ENCODE measurements at regions not wholly inside any gene's neighbourhood (a gene's known extent, or its start where the extent isn't known, plus 50 kb on each side); places are given as distances from the start of the nearest gene placed in this dataset.

GRCh38 chr11:15630896-15631295 is 516.2 kb downstream of the INSC start:
- intact Hi-C loops (cut with DNase I), result no loop called here

GRCh38 chr11:15635521-15635920 is 520.8 kb downstream of the INSC start:
- no peaks in the 10 kb centered on the region for H3K9me3 ChIP-seq (replicated peaks in 1 of 3)
- intact Hi-C loops (cut with DNase I), result no loop called here
- H3K27ac ChIP-seq, result no peak overlapping the region
- no peak for TF ChIP-seq POLR2A (IDR thresholded peaks at IDR 0.05)
- TF ChIP-seq, protein P1, sequence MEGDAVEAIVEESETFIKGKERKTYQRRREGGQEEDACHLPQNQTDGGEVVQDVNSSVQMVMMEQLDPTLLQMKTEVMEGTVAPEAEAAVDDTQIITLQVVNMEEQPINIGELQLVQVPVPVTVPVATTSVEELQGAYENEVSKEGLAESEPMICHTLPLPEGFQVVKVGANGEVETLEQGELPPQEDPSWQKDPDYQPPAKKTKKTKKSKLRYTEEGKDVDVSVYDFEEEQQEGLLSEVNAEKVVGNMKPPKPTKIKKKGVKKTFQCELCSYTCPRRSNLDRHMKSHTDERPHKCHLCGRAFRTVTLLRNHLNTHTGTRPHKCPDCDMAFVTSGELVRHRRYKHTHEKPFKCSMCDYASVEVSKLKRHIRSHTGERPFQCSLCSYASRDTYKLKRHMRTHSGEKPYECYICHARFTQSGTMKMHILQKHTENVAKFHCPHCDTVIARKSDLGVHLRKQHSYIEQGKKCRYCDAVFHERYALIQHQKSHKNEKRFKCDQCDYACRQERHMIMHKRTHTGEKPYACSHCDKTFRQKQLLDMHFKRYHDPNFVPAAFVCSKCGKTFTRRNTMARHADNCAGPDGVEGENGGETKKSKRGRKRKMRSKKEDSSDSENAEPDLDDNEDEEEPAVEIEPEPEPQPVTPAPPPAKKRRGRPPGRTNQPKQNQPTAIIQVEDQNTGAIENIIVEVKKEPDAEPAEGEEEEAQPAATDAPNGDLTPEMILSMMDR (IDR thresholded peaks at IDR 0.05), result no peak
- DNase-seq, result no peak
- no peaks in the 10 kb centered on the region for H3K4me1 ChIP-seq (replicated peaks in 1 of 2)
- no peaks in the 10 kb centered on the region for H3K27me3 ChIP-seq
- 79 to 86% (median 80%) methylated on average over 2 of the region's 2 CpGs for WGBS, 4 donors
- H3K4me3 ChIP-seq, result no peak overlapping the region
- no peaks in the 10 kb centered on the region for H3K36me3 ChIP-seq (replicated peaks in 1 of 2)

More at GRCh38 chr11:15630896-15631295, 516.2 kb downstream of the INSC start:
- H3K27ac ChIP-seq, result no peak overlapping the region
- DNase-seq, result no peak
- no peaks in the 10 kb centered on the region for H3K36me3 ChIP-seq (replicated peaks in 1 of 2)
- H3K9me3 ChIP-seq (replicated peaks in 1 of 3), result no peaks in the 10 kb centered on the region
- no peaks in the 10 kb centered on the region for H3K4me1 ChIP-seq (replicated peaks in 1 of 2)
- WGBS, 4 donors, result 72 to 93% (median 90%) methylated on average over 2 of the region's 2 CpGs
- H3K27me3 ChIP-seq, result no peaks in the 10 kb centered on the region
- TF ChIP-seq, protein P1 (IDR thresholded peaks at IDR 0.05), result no peak
- TF ChIP-seq POLR2A (IDR thresholded peaks at IDR 0.05), result no peak
- H3K4me3 ChIP-seq, result no peak overlapping the region

DNA sequence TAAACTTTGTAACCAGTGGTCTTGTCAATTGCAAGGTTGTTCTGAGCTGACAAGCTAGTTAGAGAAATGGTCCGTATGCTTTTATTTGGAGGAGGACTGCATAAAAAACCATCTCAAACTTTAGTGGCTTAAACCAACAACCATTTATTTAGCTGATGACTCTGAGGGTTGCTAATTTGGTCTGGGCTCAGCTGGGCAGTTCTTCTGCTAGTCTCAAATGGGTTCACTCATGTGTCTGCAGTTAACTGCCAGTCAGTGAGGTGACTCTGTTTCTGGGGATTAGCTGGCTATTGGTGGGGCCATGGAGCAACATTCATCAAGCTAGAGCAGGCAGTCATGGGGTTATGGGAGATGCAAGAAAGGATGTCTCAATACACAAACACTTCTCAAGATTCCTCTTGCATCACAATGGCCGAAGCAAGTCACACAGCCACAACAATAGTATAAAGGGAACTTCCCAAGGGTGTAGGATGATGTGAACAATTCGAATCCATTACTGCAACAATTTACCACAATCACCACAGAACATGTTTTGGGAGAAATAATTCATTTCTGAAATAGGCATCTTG is 521.9 kb downstream of the INSC start:
- intact Hi-C loops (cut with DNase I), result no loop called here
- Histone ChIP-seq H3K4me3 (no peak overlapping the region), H3K4me1 (replicated peaks in 1 of 2) (no peaks in the 10 kb centered on the region), H3K9me3 (replicated peaks in 1 of 3) (no peaks in the 10 kb centered on the region), H3K36me3 (replicated peaks in 1 of 2) (no peaks in the 10 kb centered on the region), H3K27me3 (no peaks in the 10 kb centered on the region), H3K27ac (no peak overlapping the region)
- 59 to 78% (median 72%) methylated on average over 3 of the region's 3 CpGs for WGBS, 4 donors
- TF ChIP-seq, protein P1 (IDR thresholded peaks at IDR 0.05), result no peak
- TF ChIP-seq POLR2A (IDR thresholded peaks at IDR 0.05), result no peak
- no peak for DNase-seq

DNA sequence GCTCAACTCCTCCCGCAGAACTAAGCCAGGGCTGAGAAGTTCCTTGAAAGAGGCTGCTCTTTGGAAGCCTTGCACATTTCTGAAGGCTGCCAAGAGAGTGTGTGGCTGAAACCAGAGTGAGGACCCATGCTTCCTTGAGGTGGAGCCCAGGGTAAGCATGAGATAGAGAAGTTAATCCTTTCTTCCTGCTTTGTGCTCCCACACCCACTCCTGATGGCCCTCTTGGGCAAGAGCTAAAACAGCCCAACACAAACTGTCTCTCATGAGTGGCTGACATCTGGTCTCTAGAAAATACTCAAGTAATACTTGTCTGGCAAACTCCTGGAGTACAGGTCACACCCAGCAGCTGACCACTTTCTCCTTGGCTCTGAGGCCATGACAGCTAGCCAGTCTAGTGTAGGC is 523.7 kb downstream of the INSC start:
- intact Hi-C loops (cut with DNase I), result no loop called here
- Histone ChIP-seq H3K4me1 (replicated peaks in 1 of 2) (no peaks in the 10 kb centered on the region), H3K36me3 (replicated peaks in 1 of 2) (no peaks in the 10 kb centered on the region), H3K27ac (no peak overlapping the region), H3K9me3 (replicated peaks in 1 of 3) (no peaks in the 10 kb centered on the region), H3K27me3 (no peaks in the 10 kb centered on the region), H3K4me3 (no peak overlapping the region)
- no peak for TF ChIP-seq POLR2A (IDR thresholded peaks at IDR 0.05)
- TF ChIP-seq, protein P1 (IDR thresholded peaks at IDR 0.05), result no peak
- WGBS, 4 donors, result 88 to 100% (median 92%) methylated on average over 1 of the region's 1 CpG
- no peak for DNase-seq
